ENCODE measurements at regions not wholly inside any gene's neighbourhood (a gene's known extent, or its start where the extent isn't known, plus 50 kb on each side); places are given as distances from the start of the nearest gene placed in this dataset.
"Not testable (repeated sequence)": the region's sequence is repeated elsewhere in the genome, so short reads cannot be mapped to it uniquely, and the experiment has no call there.

DNA sequence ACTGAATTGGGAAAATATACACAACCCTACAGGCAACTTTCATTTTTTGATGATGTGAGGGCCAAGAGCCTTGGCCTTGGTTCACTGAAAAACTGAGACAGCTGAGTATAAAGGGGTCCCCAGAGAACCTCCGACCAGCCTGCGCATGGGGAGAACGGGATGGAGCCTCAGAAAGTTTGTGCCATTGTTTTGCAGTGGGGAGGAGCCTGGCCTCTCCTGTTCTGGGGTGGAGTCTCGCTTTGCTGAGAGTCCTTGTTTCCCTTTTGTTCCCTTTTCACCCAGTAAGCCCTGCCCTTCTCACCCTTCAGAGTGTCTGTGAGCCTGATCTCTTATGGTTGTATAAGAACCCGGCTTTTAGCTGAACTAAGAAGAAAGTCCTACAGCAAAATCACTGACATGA is 193.2 kb upstream of the AKR1E2 start:
- DNase-seq, result no peak

DNA sequence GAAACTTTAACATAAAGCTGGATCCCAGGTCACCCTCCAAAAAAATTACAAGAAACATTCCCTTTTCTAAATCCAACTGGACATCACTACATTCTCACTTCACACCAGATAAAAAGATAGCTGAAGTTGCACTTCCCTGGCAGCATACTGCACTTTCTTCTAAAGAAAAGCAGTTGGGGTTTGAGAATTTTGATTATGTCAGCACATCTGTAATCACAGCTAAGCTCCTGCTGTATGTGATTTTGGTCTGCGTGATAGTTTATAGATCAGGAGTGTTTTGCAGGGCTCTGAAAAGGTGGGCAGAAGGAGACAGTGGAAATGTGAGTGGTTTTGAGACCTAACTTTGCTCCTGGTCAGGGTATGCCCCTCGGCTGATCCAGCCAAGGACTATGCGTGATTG is 199.1 kb upstream of the AKR1E2 start:
- DNase-seq, result no peak

DNA sequence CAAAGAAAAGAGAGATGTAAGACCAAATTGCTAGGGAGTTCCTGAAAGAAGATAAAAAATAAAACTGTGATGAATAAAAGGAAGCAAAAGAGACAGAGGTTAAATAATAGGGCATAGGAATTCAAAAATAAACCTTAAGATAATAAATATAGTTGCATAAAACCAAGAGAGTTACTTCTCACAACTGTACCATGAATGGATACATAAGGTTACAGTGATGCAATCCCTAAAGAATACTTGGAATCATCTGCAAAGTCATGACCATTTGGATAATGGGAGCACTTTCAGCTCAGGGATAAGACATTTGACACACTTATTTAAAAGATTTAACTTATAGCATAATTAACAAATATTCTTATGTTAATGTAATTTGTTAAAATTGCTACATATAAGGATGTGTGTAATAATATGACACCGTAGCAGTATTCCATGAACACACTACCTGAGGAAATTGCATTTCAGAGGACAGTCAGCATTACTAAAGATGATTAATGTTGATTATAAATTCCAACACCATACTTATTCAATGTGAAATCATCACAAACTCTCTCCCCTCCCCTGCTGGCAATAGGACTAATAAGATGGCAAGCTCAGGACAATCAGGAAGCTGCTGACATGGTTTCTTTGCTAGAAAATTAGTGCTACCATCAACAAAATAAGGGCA is 202.1 kb upstream of the AKR1E2 start:
- DNase-seq, result no peak

DNA sequence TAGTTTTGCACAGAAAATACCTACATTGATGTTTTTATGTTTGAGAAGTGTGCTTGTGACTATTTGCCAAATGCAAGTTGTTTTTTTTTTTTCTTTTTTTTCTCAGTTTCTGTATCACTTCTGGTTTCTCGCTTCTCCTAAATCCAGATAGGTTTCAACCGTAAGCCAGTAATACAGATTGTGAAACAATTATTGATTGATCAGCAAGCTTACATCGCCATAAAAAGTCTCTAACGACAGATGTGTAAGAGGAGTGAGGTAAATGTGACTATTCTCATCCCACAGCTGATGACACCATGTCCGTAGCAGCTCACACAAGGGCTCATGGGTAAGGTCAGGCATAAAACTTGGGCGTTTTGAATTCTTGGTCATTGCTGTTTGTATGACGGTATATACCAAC is 202.8 kb upstream of the AKR1E2 start:
- no peak for DNase-seq

DNA sequence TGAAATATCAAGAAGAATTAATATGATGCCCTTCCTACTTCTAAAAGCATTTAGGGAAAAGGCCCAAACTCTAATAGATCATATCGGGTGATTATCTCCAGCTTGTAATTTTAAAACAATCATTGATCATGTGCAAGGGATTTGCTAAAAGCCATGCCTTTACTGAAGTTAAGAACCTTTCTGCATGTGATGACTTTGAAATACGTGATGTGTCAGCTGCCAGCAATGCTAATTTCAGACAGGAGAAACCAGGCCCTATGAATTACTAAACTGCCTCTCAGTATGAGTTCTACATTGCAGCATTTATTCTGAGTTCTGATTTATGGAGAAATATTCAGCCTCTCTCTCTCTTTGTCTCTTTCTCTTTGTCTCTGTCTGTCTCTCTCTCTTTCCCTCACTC is 203.6 kb upstream of the AKR1E2 start:
- no peak for DNase-seq

DNA sequence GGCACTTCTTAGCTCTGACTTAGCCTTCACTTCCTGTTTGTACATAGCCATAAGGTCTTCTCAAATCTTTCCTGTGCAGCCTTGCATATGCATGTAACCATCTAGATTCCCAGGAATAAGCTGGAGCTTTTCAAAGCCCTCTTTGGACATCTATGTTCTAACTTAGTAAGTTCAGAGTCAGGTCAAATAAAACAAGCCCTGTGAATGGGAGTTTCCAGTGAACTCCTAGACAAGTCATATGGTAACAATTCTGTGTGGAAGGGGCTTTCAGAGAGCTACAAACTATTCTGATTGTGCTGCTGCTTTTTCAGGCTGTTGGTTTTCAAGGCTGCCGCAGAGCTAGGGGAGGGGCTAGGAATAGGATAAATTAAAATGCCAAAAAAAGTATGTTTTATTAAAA is 208.4 kb upstream of the AKR1E2 start:
- no peak for DNase-seq

DNA sequence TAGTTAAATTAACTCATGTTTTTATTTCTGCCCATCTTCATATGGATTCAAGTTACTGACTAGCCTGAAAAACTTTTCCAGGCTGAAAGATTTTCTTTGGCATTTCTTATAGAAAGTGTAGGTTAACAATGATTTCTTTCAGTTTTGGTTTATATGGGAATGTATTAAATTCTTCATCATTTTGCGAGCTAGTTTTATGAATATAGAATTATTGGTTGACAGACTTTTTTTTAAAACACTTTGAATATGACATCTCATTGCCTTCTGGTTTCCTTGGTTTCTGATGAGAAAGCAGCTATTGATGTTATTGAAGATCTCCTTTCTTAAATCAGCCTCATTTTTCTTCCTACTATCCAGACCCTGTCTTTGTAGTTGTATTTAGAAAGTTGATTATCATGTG is 211.0 kb upstream of the AKR1E2 start:
- no peak for DNase-seq

DNA sequence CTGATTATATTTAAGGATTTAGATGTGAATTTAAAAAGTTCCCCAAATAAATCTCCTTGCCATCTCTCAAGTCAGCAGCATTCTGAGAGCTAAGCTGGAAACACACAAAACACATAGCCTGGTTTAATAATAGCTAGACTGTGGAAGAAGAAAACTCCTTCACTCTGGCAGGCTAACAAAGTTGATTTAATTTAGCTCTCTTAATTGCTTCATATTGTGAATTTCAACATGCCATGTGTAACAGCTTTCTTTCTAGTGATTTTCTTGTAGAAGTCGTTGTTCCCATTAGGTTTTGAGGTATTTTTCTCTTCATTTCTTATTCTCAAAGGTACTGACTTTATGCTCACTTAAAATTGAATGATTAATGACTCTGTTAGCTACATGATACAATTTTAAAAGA is 216.8 kb upstream of the AKR1E2 start:
- no peak for DNase-seq

DNA sequence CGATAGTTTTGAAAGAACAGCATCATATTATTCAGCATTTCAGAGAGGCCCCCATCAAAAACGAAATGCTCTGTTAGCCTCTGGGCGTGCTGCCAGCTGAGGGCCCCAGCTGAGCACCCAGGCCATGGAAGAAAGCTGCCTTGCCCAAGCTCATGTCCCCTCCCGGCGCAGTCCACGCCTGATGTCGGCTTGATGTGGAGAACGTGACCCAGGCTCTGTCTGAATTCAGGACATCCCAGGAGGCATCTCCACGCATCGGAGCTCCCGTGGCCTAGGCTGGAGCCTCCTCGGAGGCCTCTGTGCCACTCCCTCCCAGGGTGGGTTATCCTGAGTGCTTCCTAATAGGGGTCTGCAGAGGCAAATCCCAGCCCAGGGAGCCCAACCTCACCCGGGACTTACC is 218.3 kb upstream of the AKR1E2 start:
- no peak for DNase-seq

DNA sequence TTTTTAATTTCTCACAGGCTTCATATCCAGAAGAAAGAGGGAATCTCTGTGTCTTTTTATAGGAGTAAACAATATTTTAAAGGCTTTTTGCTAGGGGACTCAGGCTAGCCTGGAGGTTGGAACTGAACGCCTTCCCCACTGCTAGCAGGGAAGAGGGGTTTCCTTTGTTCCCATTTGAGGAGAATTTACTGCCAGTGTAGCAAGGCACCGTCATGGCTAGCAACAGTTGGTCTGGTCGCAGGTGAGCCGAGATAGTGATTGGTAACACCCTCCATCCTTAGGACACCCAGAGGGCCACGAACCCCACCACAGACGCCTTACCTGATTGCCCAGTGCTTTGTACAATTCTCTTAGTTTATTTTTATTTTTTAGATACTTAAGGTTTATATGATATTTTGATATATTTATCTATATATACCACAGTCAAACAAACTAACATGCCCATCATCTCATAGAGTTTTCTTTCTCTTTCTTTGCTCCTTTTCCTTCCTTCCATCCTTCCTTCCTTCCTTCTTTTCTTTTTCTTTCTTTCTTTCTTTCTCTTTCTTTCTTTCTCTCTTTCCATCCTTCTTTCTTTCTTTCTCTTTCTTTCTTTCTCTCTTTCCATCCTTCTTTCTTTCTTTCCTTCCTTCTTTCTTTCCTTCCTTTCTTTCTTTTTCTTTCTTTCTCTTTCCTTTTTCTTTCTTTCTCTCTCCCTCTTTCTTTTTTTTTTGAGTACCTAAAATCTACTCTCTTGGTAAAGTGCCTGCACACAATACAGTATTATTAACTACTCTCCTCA is 219.0 kb upstream of the AKR1E2 start:
- no peak for DNase-seq

DNA sequence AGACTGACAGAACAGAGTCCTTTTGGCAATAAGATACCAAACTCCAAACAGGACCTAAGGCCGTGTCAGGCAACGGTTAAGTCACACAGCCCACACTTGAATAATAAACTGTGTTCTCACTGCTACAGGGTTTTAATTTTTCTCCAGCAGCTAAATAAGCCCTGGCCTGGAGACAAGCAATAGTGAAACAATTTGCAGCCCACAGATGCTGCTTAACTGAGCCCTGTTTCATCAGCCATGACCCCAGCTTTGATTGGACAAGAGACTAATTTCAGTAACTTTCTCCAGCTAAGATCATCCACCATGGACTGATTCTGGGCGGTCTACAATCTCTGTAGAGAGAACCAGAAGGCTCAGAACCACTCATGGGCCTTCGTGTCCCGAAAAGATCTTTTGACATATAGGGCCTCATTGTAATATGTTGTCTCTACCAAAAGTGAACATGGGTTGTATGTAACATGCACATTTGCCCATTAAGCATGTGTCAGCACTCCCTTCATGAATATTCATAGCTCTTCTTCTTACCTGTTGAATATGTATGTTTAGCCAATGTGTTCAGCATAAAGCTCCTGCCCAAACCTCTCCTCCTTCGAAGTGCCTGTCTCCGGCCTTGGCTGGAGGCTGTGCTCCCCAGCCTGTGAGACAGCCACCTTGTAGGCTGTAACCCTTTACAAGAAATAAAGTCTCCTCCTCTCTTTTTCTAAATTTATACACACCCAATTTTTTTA is 223.1 kb upstream of the AKR1E2 start:
- DNase-seq, result no peak

DNA sequence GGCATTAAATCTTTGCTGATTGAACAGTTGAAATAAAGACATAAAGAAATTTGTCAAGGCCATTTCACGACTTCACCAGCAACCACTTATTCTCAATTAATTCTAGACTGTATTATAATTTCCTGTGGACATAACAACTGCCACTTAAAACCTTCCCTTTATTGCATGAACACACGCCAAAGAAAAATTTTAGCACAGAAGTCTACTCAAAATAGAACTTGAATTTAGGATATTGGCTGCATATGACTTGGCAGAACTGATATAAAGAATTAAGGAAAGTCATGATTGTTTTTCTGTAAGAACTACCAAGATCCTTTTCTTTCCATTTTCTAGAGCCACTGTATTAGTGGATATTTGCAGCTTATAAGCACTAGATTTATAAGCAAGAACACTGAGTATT is 226.5 kb upstream of the AKR1E2 start:
- DNase-seq, result no peak

DNA sequence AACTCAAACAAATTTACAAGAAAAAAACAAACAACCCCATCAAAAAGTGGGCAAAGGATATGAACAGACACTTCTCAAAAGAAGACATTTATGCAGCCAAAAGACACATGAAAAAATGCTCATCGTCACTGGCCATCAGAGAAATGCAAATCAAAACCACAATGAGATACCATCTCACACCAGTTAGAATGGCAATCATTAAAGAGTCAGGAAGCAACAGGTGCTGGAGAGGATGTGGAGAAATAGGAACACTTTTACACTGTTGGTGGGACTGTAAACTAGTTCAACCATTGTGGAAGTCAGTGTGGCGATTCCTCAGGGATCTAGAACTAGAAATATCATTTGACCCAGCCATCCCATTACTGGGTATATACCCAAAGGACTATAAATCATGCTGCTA is 228.1 kb upstream of the AKR1E2 start:
- DNase-seq, result not testable (repeated sequence)

DNA sequence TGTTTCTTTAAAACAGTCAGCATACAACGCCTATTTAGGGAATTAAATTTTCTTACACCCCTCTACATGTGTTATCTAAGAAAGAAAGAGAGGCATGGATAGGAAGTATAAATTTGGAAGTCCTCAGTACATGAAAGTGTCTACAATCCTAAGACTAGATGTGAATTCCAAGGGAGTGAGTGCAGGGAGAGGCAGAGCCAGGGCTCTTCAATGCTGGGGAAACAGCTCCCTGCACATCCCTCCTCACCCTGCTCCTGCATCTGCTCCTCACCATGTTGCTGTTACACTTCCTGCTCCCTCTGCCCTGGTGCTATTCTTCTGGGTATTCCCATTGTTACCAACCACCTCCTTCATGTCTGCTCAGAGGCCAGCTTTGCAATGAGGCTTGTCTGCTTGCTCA is 229.1 kb upstream of the AKR1E2 start:
- no peak for DNase-seq

DNA sequence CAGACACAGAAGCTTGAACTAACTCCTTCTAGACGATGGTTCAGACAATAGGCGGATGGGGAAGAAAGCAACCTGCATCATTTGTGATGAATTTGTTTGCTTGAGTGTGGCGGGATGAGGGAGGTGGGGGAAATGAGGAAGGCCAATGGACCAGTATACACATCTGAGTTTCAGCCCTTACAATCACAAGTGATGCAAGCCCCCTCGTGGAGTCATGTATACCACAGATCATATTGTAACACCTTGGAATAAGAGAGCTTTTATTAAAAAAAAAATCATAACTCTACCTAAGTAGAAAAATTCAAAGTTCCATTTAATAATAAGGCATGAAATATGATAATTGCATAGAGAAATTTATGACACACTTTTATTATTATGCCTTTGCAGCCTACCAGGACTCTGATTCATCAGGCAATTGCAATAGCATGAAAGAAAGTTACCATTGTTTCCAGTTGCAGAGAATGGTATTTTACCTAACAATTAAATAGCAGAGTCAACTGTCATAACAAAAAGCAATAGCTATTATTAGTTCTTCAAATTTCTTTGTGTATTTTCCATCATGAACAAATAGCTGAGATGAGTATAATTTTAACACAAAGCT is 230.2 kb upstream of the AKR1E2 start:
- DNase-seq, result no peak

DNA sequence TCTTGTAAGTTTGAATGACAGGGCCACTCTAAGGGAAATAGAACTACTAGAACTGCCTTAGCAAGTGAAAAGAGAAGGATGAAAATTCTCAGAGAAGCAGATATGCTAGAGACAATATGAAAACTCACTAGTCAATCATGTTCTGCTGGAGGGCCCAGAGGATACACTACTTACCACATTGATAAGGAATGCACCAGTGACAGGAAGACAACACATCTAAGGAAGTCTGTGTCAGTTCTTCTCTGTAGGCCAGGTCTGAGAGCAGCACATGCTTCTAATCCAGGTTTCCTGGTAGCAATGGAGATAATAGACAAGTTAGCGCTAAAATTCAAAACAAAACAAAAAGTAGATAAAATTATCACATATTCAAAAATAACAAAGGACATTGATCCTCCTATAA is 235.2 kb upstream of the AKR1E2 start:
- no peak for DNase-seq

DNA sequence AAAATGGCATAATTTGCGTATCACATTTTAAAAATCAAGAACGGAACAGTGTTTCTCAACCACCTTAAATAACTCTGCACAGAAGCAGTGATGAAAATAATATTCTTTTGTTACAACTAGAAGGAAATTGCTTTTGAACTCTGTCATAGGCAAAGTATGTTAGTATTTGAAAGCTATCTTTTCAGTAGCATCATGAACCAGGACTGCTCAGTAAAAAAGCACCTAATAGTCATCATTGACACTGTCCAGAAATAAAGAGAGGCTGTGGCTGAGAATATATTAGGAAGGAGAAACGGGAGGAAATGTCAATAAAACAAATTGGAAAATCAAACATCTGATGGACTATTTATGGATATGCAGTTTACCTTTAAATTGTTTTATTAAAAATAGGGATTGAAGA is 237.2 kb upstream of the AKR1E2 start:
- DNase-seq, result no peak

DNA sequence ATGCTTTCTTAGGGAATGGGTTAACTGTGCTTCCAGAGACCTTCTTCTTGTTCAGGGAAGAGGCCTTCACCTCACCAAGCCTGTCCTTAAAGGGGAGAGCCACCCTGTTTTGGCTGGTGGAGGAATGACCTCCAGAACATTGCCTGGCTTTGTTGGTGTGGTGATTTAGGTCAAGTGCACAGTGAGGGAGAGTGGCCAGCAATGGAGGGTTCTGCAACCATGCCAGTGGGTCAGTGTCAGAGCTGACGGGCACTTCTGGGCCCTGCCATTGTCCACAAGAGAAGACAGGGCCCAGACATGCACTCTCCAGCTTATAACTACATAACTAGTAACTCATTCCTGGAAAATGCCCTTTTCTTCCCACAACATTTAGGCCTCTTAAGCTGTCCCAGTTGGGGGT is 238.5 kb upstream of the AKR1E2 start:
- DNase-seq, result no peak

DNA sequence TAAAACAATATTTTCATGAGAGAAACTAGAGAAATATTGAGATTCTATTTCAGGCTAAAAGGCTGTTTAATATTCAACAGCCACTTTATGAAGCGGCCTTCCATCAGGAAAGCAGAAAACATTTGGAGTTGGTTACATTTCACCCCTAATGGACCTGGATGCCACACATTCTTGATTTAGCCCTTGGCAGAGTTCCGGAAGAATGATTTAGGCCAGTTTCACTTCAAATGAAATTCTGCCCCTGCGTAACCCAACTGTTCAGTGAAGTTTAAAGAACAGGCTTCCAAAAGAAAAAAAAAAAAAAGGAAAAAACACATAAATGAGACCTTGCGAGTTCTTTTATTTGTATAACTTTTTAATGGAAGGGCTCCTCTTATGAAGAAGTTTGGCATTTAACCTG is 239.2 kb upstream of the AKR1E2 start:
- DNase-seq, result no peak

DNA sequence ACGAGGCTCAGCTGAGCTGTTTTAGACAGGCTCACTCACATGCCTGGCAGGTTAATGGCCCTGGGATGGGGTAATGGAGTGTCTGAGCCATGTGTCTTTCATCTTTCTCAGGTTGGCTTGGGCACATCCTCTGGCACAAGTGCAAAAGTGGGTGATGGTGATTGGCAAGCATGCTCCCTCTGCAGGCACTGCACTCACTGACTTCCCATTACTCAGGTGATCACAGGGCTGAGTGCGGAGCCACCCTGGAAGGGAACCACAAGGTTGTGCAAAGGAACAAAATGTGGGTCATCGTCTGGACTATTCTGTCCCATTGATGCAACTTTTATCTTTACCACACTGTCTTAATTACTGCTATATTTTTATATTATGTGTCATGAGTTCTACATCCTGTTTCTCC is 244.1 kb upstream of the AKR1E2 start:
- no peak for DNase-seq

DNA sequence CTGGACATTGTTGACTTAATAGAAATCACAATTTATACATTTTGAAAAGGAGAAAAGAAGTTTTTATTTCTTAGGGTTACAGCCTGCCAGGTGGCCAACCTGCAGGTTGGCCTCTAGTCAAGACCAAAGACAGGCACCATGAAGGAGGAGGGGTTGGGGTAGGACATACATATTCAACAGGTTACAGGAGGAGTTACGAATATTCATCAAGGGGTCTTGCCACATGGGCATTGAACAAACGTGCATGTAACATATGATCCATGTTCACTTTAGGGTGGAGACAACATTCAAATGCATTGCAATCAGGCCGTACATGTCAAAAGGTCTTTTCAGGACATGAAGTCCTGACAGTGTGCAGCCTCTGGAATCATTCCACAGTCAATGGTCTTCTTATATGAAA is 246.2 kb upstream of the AKR1E2 start:
- DNase-seq, result no peak

DNA sequence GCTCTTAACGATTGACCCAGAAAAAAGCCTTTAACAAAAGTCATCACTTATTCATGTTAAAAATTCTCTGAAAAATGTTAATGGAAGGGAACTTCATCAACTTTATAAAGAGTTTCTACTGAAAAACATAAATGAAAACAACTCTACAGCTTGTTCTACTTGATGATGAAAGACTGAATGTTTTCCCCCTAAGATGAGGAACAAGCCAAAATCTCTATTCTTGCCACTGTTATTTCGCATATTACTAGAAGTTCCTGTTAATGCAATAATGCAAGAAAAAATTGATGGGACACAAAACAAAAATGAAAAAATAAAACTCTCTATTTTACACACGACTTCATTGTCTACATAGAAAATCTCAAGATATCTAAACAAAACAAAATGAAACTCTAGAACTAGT is 249.8 kb upstream of the AKR1E2 start:
- DNase-seq, result no peak

DNA sequence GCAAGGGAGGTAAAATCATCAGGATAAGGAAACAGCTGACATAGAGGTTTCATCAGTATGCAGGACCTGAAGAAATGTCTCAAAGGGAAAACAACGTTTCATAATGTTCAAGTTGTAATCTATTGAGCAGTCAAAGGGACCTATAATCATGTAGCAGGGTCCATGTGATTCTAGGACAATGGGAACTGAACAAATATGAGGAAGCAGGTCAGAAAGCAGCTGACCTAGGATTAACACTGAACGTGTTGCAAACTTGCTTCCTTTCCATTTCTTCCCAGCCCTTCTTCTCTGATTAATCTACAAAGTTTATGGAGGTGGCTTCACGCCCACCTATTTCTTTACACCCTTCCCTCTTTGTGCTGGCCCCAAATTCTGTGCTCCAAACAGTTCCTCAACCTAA is 256.9 kb upstream of the AKR1E2 start:
- no peak for DNase-seq

DNA sequence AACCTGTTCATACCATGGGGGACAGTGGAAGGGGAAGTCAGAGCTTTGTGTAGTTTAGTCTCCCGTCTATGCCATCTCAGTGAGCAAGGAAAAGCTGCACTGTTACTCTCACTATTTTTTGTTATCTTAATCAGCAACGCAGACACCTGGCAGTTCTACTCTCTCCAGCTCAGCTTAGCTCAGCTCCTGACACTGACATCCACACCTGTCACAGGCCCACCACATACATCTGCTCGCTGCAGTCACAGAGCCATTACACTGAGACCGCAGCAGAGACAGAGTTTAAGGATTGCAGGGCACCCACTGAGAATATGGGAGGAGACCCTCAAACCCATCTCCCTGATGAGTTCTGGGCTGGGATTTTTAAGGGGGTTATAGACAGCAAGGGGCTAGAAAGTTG is 257.3 kb upstream of the AKR1E2 start:
- no peak for DNase-seq

All from NCI-H1092 treated with DMSO at 0.1 percent for 48 hours (cell line).